ENCODE measurements at regions not wholly inside any gene's neighbourhood (a gene's known extent, or its start where the extent isn't known, plus 50 kb on each side); places are given as distances from the start of the nearest gene placed in this dataset.
"Not testable (repeated sequence)": the region's sequence is repeated elsewhere in the genome, so short reads cannot be mapped to it uniquely, and the experiment has no call there.

DNA sequence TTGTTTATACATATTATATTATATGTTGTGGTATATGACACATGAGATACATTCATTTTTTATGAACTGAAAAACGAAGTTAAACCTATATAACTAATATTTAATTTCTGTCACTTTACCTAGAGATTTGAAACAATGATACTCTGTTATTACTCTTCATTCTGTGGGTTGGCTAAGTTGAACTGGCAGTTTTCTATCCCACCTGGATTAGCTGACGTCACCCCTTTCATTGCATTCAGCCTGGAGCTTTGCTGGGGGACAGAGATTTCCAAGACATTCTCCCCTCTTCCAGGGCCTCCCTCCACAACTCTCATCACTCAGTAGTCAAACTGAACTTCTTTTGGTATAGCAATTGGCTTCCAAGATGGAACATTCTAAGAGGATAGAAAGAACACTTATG is 309.2 kb upstream of the SATB1 start:
- DNase-seq (ENCODE audit: low read depth in 2 of 2): no peak

DNA sequence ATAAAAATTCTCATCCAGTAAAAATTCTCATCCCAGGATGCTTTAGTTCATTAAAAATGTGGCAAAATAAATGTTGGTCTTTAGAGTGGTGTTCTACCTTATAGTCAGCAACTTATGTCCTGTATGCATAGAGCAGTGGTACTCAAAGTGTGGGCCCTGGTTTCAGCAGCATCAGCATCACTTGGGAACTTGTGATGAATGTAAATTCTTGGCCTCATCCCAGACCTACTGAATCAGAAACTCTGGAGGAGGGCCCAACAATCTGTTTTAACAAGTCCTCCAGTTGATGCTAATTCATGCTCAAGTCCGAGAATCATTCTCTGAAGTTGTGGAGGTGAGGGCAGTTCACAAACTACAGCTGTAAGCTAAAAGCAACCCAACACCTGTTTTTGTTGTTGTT is 307.3 kb upstream of the SATB1 start:
- DNase-seq (ENCODE audit: low read depth in 2 of 2): no peak

DNA sequence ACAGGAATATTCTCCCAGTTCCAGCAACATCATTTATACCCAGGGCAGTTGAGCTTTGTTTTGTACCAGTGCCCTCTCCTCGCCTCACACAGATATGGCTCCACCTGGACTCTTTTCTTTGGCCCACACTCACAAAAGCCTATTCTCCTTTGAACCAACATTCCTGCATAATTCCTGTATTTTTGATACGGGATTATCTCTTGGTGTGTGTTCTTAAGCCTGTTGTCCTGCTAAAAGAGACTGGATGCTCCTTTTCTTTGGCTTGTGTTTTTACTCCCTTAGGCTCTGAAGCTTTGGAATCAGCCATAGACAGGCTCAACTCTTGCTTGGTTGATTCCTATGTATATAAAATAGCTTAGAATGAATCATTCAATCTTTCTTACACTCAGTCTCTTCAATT is 305.4 kb upstream of the SATB1 start:
- no peak for DNase-seq (ENCODE audit: low read depth in 2 of 2)

DNA sequence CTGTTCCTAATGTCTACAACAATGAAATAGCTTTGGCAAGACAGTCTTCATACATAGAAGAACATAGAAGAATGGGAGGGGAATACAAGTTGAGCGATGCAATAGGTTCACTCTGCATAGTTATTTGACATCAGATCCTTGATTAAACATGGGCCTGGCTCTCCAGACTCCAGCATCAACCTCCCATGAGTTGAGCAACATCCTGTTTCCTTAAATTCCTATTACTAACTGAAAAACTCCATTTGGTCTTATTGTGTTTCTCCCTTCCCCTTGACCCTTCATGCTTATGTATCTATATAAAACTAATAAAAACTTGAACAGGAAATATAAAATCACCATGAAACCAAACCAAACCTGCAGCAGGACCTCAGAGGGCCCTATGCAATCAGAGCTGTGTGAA is 304.5 kb upstream of the SATB1 start:
- no peak for DNase-seq (ENCODE audit: low read depth in 2 of 2)

DNA sequence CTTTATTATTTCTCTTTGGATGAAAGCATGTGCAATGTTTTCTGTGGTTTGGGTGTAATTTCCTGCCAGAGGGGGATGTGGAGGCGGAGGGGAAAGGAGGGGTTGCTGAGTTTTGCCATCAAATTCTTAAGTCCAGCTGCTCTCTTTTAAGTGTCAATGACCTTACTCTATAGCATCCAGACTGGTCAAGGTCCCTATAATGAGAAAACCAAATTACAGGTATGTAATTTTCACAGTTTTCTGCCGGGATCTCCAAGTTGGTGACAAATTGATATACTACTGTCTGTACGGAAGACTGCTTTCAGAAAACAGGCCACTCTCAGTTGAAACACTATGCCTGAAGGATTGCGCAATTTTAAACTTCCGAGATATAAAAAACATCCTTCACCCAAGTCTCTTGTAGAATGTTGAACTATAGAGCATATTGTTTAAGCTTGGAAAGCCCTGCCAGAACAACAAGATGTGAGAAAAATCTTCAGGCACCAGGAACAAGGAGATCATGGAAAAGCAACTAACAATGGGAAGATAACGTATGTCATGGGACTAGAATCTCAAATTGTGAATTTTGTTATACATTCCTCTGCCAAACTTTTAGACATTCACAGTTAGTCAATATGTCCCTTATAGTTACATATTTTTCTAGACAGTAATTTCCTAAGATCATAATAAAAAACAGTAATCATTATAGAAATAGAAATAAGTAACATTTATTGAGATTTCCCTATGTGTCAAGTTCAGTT is 300.7 kb upstream of the SATB1 start:
- DNase-seq (ENCODE audit: low read depth in 2 of 2): peak in 1 of 2 donors; percentile 25

DNA sequence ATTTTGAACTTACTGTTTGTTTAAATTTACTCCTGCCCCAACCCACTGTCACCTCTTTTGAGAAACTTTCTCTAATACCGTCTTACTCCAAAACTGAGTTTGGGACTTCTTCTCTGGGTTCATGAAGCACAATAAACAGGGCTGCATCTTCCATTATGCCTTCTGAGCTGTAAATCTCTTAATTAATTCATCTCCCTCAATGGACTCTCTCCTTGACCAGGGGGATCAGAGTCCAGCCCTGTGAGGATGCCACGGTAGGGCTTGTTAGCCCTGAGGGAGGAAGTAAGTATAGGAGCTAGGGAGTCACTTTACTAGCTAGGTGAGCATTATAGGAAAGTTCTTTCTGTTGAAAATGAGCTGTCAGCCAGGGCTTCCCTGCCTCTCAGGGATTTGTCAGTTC is 299.3 kb upstream of the SATB1 start:
- no peak for DNase-seq (ENCODE audit: low read depth in 2 of 2)

DNA sequence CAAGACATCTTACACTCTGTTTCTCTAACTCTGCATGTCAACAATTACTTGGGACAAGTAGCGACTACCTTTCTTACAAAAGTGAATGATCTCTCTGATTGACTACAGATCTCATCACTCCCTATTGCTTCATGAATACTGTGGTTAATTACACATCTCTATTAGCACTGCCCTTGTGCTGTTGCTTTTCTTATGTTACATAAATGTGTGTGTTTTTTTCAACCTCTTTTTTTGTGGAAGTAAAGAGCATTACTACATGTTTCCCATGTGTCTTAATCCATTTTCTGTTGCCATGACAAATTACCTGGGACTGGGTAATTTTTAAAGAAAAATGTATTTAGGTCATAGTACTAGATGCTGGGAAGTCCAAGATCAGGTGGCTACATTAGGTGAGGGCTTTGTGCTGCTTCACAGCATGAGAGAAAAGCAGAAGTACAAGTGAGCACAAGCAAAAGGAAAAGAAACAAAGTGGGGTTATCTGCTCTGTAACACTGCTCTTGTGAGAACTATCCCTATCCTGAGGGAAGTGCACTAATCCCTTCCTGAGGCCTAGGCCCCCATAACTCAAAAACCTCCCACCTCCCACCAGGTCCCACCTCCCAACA is 298.2 kb upstream of the SATB1 start:
- DNase-seq (ENCODE audit: low read depth in 2 of 2): no peak

DNA sequence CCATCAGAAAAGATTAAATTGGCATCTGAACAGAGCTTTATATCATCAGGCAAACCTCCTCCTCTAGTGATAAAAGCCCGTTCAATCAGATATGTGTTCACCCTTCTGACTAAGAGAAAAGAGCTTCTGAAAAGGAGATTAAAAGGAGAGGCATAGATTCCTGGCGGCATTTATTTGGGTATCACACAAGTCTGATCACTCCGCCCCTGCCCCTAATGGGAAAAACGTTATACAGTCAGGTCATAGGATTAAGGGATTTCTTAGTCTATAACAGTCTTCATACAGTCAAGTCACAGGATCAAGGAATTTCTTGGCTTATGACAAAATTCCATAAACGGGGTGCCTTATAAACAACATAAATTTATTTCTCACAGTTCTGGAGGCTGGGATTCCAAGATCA is 295.4 kb upstream of the SATB1 start:
- no peak for DNase-seq (ENCODE audit: low read depth in 2 of 2)

DNA sequence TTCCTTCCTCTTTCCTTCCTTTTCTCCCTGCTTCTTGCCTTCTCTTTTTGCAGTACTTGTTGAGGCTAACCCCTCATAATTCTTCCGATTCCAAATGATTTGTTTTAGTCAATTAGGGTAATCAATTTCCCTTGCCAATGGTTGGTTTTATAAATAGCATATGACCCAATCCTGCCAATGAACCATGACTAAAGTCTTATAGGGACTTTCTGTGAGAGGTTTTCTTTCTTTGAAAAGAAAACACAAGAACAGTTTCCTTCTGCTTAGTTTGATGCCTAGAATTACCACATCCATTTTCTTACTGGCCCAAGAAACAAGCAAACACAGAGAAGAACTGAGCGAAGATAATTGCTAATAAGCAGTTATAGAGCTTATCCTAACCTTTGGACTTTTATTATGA is 292.5 kb upstream of the SATB1 start:
- DNase-seq (ENCODE audit: low read depth in 2 of 2): no peak

DNA sequence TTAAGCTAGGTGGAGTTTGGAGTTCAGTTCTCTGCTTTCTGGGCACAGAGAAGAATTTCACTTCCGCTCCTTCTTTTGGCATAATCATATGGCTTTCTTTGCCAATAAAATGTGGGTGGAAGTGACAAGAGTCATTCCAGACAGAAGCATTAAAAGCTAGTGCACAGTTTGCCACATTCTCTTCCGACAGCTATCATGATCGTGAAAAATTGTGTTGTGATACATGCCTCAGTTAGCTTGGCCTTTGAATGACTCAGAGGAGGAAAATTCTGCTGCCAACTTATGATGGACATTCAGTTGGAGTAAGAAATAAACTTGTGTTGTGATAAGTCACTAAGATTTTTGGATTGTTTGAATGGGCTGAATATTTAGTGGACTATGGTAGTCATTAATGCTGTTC is 291.7 kb upstream of the SATB1 start:
- no peak for DNase-seq (ENCODE audit: low read depth in 2 of 2)

DNA sequence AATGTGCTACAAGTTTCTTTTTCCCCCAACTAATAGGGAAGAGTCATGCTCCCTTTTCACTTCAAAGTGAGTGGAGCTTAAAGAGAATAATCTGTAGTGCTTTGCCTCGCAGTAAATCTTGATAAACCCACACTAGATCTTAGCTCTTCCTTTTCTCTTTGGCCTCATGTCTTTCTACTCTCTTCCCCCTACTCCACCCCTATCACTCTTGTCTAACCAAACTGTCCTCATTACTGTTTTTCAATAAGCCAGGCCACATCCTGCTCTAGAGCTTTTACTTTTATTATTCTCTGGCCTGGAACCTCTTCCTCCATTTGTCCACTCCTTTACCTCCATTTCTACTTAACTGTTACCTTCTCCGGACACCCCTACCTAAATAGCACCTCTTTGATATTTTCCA is 291.0 kb upstream of the SATB1 start:
- no peak for DNase-seq (ENCODE audit: low read depth in 2 of 2)

DNA sequence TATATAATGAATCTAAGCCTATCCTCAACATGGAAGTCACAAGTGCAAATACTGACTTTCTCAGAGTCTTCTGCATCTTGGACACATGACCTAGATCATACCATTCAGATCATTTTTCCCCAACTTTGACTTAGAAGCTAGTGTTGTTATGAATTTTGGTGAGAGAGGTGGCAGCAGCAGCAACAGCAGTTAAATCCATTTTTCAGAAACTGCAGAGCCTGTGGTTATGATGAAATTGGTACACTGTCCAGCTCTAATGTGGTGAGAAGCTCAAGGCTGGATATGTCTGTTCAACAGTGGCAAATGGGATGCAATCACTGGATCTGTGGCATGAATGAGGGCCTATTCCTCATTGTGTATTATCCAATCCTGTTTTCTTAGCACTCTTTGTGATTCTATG is 290.1 kb upstream of the SATB1 start:
- no peak for DNase-seq (ENCODE audit: low read depth in 2 of 2)

DNA sequence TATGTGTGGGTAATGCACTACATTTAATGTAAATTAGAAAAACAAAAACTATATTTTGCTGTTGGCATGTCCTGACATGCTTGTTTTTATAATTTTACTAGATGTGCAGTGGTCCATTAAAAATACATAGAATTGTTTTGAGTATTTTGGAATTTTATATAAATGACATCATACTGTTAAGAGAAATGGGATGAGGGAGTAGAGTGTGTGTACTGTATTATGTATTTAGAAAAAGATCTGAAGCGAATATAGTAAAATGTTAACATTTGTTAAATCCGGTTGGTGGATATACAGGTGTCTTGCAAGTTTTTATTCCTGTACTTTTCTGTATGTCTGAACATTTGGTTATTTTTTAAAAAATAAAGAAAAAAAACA is 288.4 kb upstream of the SATB1 start:
- no peak for DNase-seq (ENCODE audit: low read depth in 2 of 2)

DNA sequence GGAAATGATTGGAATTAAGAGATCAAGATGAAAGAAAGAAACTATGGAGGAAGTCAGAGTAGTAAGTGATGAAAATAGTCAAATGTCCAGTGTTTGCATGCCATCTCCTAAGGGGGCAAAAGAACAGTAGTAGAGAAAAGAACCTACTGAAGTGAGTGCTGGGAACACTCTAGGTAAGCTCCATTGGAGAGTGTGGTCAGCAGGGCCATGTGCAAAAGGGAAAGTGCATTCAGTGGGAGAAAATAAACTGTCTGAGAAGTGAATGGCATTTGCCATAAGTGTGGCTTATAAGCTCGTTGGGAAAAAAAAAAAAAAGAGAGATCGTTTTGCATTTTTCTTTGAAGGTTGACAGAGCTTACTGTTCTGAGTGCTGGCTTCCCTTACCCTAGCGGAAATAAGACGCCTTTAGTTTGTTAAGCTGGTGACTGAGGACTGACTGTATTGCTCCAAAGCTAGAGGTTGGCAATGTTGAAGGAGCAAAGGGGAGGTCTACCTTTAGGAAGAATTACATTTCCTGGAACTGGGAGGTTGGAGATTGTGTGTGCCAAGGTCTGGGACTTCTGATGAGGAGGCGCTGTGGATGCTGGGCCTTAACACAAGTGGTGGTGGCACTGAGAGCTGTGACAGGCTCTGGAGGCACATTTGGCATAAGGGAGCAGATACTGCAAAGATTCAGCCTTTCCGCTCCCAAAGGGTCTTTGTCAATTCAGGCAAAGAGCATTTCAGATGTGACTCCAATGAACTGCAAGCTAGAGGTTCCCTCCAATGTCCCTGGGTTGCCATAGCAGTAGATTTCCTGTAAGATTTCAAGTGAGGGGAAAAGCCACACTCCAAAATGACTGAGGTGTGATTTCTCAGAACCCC is 287.8 kb upstream of the SATB1 start:
- peak in 1 of 2 donors; percentile 26 for DNase-seq (ENCODE audit: low read depth in 2 of 2)

DNA sequence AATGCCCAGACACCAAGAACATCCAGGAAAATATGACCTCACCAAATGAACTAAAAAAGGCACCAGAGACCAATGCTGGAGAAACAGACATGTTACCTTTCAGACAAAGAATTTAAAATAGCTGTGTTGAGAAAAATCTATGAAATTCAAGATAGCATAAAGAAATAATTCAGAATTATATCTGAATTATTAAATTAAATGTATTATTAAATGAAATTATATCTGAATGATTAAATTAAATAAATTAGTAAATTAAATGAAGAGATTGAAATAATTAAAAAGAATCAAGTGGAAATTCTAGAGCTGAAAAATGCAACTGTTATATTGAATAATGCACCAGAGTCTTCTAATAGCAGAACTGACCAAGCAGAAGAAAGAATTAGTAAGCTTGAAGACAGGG is 279.2 kb upstream of the SATB1 start:
- no peak for DNase-seq (ENCODE audit: low read depth in 2 of 2)

DNA sequence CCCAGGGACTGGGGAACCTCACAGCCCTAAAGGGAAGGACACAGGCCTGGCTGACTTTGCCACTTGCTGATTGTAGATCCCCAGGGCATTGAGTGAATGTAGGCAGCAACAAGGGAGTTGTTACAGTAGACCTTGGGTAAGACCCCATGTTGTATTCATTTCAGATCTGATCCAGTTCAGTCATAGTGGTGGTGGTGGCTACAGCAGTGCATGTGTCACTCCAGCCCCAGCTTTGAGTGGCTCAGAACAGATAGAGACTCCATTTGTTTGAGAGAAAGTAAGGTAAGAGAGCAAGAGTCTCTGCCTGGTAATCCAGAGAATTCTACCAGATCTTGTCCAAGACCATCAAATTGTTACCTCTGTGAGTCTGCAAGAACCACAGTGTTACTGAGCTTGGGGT is 278.7 kb upstream of the SATB1 start:
- DNase-seq (ENCODE audit: low read depth in 2 of 2): no peak

DNA sequence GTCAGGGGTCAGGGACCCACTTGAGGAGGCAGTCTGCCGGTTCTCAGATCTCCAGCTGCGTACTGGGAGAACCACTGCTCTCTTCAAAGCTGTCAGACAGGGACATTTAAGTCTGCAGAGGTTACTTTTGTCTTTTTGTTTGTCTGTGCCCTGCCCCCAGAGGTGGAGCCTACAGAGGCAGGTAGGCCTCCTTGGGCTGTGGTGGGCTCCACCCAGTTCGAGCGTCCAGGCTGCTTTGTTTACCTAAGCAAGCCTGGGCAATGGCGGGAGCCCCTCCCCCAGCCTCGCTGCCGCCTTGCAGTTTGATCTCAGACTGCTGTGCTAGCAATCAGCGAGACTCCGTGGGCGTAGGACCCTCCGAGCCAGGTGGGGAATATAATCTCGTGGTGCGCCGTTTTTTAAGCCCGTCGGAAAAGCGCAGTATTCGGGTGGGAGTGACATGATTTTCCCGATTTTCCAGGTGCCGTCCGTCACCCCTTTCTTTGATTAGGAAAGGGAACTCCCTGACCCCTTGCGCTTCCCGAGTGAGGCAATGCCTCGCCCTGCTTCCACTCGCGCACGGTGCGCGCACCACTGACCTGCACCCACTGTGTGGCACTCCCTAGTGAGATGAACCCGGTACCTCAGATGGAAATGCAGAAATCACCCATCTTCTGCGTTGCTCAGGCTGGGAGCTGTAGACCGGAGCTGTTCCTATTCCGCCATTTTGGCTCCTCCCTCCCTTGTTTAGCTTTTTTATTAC is 268.6 kb upstream of the SATB1 start:
- not testable (repeated sequence) for DNase-seq (ENCODE audit: low read depth in 2 of 2)

DNA sequence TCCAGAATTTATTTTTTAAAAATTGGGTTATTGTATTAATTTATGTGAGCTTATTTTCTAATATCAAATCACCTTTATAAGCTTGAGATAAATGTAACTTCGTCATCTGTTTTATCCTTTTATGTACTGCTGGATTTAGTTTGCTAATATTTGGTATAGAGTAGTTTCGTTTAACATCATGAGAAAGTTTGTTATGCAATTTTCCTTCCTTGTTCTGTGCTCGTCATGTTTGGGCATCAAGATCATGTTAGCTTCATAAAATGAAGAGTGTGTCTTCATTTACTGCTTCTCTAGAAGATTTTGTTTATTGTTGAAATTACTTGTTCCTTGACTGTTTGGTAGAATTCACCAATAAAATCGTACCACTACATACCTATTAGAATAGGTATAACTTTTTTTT is 262.1 kb upstream of the SATB1 start:
- DNase-seq (ENCODE audit: low read depth in 2 of 2): no peak

DNA sequence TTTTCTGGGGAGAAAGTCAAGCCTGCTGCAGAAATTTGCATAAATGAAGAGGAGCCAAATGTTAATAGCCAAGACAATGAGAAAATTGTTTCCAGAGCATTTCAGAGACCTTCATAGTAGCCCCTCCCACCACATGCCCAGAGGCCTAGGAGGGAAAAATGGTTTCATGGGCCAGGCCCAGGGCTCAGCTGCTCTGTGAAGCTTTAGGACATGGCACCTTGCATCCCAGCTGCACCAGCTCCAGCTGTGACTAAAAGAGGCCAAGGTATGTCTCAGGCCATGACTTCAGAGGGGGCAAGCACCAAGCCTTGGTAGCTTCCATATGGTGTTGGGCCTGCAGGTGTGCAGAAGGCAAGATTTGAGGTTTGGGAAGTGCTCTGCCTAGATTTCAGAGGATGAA is 258.8 kb upstream of the SATB1 start:
- DNase-seq (ENCODE audit: low read depth in 2 of 2): no peak

DNA sequence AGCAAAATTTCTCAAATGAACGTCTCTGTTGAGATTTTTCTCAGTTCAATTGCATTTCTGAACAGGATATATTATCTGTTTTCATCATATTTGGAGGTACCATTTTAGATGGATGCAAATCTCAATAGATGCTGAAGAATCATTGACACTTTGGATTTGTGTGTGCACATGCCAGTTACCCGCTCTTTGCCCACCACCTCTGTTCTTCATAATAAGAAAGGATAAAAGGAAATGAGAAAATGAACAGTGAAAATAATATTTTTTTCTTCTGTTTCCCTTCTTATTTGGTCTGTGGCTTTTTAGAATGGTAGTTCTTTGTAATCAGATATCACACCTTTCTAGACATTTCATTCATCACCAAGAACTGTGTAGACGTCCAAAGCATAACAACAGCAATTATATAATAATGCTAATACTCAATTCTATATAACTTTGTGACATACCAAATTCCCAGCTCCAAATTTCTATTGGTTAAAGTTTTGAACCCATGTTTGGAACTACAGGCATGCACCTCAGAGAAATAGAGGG is 256.7 kb upstream of the SATB1 start:
- no peak for DNase-seq (ENCODE audit: low read depth in 2 of 2)

DNA sequence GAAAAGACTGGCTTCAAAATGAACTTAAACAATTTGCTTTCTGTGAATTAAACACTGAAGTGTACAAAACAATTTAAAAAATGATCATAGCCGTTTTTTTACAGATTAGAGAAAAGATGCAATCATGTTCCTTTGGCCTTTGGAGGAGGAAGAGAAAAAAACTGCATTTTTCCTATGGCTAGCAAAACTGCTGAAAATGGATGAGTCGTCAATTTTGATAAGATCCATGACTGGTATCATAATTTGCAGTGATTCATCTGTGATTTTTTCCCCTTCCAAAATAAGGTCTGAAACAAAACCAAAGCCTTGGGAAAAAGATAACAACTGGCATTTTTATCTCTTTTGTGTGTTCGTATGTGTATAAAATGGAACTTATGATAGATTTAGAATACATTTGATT is 255.6 kb upstream of the SATB1 start:
- no peak for DNase-seq (ENCODE audit: low read depth in 2 of 2)

DNA sequence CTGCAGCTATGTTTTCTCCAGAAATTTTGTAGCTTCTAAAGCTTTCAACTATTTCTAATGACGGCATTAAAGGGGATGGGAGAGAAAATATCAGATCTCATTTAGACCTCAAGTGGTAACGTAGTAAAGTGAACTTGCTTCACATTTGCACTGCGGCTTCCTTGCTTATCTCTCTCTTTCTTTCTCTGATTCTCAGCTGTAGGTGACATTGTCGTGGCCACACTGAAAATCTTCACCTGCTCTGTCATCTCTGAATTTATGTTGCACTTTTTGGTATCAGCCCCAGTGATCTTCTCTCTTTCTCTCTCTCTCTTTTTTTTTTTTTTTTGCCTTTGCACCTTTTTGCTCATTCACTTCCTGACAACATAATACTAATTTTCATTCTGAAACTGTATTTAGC is 254.1 kb upstream of the SATB1 start:
- DNase-seq (ENCODE audit: low read depth in 2 of 2): no peak
